ENCODE measurements at regions not wholly inside any gene's neighbourhood (a gene's known extent, or its start where the extent isn't known, plus 50 kb on each side); places are given as distances from the start of the nearest gene placed in this dataset.

- no peak for DNase-seq
Measured at GRCh38 chr7:106417273-106417902, 132.6 kb upstream of the NAMPT start.

GRCh38 chr7:106416430-106416829 lies 131.6 kb upstream of the NAMPT start:
- DNase-seq = no peak

GRCh38 chr7:106415433-106415832 lies 130.7 kb upstream of the NAMPT start:
- no peak for DNase-seq

- no peak for DNase-seq
Measured at GRCh38 chr7:106413446-106413845, 128.7 kb upstream of the NAMPT start.

- DNase-seq = no peak
Measured at GRCh38 chr7:106405697-106406141, 120.9 kb upstream of the NAMPT start.

- DNase-seq = no peak
Measured at GRCh38 chr7:106402898-106403297, 118.1 kb upstream of the NAMPT start.

GRCh38 chr7:106400923-106401322 lies 116.1 kb upstream of the NAMPT start:
- no peak for DNase-seq

GRCh38 chr7:106398786-106399185 lies 114.0 kb upstream of the NAMPT start:
- no peak for DNase-seq

GRCh38 chr7:106397994-106398393 lies 113.2 kb upstream of the NAMPT start:
- no peak for DNase-seq

- DNase-seq = no peak
Measured at GRCh38 chr7:106394526-106394925, 109.7 kb upstream of the NAMPT start.

- no peak for DNase-seq
Measured at GRCh38 chr7:106393564-106394251, 108.9 kb upstream of the NAMPT start.

GRCh38 chr7:106392590-106392989 lies 107.8 kb upstream of the NAMPT start:
- no peak for DNase-seq

GRCh38 chr7:106392144-106392543 lies 107.4 kb upstream of the NAMPT start:
- DNase-seq = no peak

GRCh38 chr7:106386958-106387357 lies 102.2 kb upstream of the NAMPT start:
- DNase-seq = no peak

GRCh38 chr7:106384373-106384772 lies 99.6 kb upstream of the NAMPT start:
- DNase-seq = no peak

- DNase-seq = no peak
Measured at GRCh38 chr7:106382929-106383328, 98.1 kb upstream of the NAMPT start.

- DNase-seq = no peak
Measured at GRCh38 chr7:106382129-106382528, 97.3 kb upstream of the NAMPT start.

- DNase-seq = no peak
Measured at GRCh38 chr7:106381252-106381651, 96.5 kb upstream of the NAMPT start.

GRCh38 chr7:106377847-106378361 lies 93.1 kb upstream of the NAMPT start:
- no peak for DNase-seq

GRCh38 chr7:106376026-106376799 lies 91.4 kb upstream of the NAMPT start:
- DNase-seq = no peak

- DNase-seq = no peak
Measured at GRCh38 chr7:106375499-106375898, 90.7 kb upstream of the NAMPT start.

- no peak for DNase-seq
Measured at GRCh38 chr7:106374437-106374836, 89.7 kb upstream of the NAMPT start.

GRCh38 chr7:106372595-106373318 lies 88.0 kb upstream of the NAMPT start:
- DNase-seq = no peak
